GM12865 (cell line): ENCODE measurements at regions not wholly inside any gene's neighbourhood (a gene's known extent, or its start where the extent isn't known, plus 50 kb on each side); places are given as distances from the start of the nearest gene placed in this dataset.

Experiments
- DNase-seq: peaks from one replicate; pipeline ENCODE4 v3.0.0; 2010; ENCODE audit warnings: low read depth
- H3K4me3 ChIP-seq: 2 replicates; pipeline ENCODE4 v1.5.1; 2011; ENCODE audit warnings: mild to moderate bottlenecking, low read depth, low read length, control low read depth
- TF ChIP-seq, protein P1 (sequence below): IDR thresholded peaks from 2 replicates; pipeline ENCODE4 v1.5.1; 2011; ENCODE audit warnings: low read length, control low read depth, low read depth, inconsistent platforms; ENCODE audit not compliant: insufficient read depth; ENCODE audit errors: missing control alignments

DNA sequence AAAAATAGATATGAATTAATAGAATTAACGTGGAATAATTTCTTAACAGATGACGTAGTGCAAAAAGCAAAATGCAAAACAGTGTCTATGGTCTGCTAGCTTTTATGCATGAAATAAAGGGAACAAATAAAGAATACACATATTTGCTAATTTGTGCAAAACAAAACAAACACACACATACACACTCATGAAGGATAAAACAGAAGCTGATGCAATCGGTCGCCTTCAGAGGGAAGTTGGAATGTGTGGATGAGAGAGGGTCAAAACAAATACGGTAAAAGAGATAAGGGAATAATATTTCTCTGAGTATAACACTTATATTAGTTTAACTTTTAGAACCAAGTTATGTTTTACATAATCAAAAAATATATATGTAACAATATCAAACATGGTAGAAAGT is 1160.9 kb upstream of the PCDH9 start:
- TF ChIP-seq, protein P1, sequence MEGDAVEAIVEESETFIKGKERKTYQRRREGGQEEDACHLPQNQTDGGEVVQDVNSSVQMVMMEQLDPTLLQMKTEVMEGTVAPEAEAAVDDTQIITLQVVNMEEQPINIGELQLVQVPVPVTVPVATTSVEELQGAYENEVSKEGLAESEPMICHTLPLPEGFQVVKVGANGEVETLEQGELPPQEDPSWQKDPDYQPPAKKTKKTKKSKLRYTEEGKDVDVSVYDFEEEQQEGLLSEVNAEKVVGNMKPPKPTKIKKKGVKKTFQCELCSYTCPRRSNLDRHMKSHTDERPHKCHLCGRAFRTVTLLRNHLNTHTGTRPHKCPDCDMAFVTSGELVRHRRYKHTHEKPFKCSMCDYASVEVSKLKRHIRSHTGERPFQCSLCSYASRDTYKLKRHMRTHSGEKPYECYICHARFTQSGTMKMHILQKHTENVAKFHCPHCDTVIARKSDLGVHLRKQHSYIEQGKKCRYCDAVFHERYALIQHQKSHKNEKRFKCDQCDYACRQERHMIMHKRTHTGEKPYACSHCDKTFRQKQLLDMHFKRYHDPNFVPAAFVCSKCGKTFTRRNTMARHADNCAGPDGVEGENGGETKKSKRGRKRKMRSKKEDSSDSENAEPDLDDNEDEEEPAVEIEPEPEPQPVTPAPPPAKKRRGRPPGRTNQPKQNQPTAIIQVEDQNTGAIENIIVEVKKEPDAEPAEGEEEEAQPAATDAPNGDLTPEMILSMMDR: no peak
- no peak overlapping the region for H3K4me3 ChIP-seq
- no peak for DNase-seq

DNA sequence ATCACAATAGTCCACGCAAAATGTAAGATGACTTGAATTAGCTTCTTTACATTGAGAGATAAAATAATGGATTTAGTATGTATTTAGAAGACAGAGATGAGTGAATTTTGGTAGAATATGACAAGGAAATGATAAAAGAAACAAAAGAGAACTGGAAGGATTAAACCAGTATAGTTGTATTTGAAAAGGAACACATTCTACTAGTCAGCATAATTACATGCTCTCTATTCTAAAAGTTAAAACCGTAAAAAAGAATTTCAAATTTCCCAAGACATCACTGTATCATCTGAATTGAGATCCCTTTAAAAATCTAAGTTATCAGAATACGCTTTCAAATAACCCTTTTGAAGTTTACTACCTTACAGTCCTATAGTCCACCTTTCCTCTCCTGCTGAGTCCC is 1156.7 kb upstream of the PCDH9 start:
- no peak overlapping the region for H3K4me3 ChIP-seq
- DNase-seq: no peak
- TF ChIP-seq, protein P1: no peak

DNA sequence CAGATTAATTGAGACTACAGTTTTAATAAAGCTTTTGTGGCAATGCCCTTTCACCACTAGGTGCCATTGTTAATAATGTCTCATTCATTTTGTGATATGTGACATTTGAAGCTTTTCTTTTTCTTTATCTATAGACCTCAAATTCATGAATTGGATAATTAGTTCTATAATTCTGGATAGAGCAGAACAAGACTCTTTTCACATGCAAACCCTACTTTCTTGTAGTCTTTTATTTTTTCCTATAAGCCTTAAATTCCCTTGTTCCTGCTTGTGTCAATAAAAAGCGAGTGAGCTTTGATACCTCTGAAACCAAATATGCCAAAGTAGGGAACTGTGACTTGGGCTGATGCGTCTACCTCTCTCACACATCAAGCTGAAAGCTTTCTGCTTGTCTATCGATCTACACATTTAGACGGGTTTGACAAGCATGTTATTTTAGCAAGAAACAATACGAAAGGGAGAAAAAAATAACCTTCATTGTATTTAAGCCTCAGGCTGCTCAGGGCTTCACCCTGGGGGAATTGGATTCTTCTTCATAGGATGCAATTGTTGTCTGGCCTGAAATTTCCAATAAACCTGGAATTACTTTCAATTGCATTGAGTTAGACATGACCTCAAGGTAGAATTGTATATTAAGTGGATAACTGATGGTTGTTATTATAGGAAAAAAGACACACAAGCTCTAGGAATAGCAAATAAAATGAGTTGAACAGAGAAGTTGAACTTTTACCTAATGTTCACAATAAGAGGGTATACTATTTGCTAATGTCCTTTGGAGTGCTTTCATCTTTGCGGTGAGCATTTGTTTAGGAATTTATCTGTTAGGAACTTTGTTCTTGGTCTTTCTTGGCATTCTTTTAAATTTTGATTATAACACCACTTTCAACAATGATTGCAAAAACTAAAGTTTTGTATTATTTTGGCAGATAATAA is 1150.2 kb upstream of the PCDH9 start:
- no peak for DNase-seq
- TF ChIP-seq, protein P1: no peak
- no peak overlapping the region for H3K4me3 ChIP-seq

DNA sequence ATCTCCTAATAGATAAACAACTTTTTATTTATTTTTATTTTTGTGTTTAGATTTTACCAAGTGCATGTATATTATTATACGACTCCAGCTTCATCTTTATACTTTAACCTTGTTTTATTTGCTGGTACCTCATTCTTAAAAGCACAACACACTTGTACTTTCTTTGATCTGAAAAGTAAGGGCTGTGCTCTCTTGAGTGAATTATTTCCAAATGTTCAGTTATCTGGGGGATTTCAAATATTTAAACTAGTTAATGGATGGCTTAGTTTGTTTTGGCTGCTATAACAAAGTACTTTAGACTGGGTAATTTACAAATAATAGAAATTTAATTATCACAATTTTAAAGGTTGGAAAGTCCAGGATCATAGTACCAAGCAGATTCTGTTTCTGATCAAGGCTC is 1148.2 kb upstream of the PCDH9 start:
- no peak overlapping the region for H3K4me3 ChIP-seq
- DNase-seq: no peak
- TF ChIP-seq, protein P1: no peak

DNA sequence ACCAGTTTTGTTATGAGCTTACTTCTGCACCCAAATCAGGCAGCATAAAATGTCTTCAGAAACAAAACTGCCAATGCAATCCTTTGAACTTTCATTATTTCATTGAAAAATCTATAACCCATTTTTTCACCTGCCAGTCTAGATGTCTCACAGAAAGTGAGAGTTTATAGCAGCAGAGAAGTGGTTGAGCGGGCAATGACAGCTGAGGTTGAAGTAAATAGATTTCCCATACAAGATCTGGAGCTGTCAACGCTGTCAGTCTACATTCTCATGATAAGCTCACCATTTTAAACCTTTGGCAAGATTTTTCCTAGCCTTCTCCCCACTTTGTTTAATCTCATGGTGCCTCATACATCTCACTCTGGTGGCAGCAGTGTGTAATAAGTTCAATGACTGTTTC is 1144.9 kb upstream of the PCDH9 start:
- no peak overlapping the region for H3K4me3 ChIP-seq
- TF ChIP-seq, protein P1: no peak
- DNase-seq: no peak

DNA sequence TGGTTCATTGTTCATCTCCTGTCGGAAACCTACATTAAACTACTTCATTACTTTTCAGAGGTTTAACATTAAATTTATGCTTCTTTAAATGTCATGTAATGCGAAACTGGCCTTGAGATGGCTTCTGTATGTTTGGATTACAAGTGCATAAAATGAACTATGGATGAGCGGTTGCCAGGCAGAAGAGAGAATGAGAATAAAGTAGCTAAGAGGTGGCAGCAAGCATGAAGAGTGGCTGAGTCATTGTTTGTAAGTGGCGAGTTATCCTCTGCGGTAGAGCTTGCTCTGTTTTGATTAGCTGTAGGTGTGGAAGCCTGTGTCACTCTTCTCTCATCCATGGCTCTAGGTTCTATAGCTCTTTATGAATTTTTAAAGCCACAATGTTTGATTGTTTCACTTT is 1139.6 kb upstream of the PCDH9 start:
- DNase-seq: no peak
- H3K4me3 ChIP-seq: no peak overlapping the region
- TF ChIP-seq, protein P1: no peak

DNA sequence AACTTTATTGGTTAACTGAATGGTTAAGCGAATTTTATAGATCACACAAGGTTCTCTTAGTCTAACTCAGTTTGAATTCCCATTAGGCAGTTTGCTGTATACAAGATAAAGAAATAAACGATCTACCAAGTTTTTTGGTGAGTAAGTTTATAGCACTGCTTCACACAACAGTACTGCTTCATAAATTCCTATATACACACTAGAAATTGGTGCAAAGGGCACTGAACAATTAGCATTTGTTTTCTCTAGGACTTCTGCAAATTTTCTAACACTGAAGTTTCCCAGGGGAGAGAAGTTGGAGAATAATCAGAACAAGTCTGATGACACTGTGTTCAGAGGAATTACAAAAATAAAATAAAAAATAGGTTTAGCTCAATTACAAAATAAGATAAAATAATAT is 1138.8 kb upstream of the PCDH9 start:
- TF ChIP-seq, protein P1: no peak
- H3K4me3 ChIP-seq: no peak overlapping the region
- DNase-seq: no peak
